B cell (primary cell): ENCODE measurements at regions not wholly inside any gene's neighbourhood (a gene's known extent, or its start where the extent isn't known, plus 50 kb on each side); places are given as distances from the start of the nearest gene placed in this dataset.

Experiments
- ATAC-seq: fragments of 200-7000 bp; cut with Tn5 transposase; one replicate; pipeline ENCODE4 v1.10.0; 2021; ENCODE audit warnings: low read depth, mild to moderate bottlenecking, moderate number of reproducible peaks, moderate library complexity
- CTCF ChIA-PET: fragments of 350-600 bp; sonication (Branson Sonifier 250); formaldehyde crosslinking; loops from one replicate; lab custom pipeline; 2021; ENCODE audit warnings: antibody characterized with exemption, inconsistent platforms; lab: Charles Lee
- POLR2A ChIA-PET: fragments of 350-600 bp; sonication (Branson Sonifier 250); formaldehyde crosslinking; loops from one replicate; lab custom pipeline; 2021; ENCODE audit warnings: antibody characterized with exemption; lab: Charles Lee
- DNase-seq: peaks from one replicate; pipeline ENCODE4 v3.0.0; 2013
- H2AFZ ChIP-seq: 2 replicates; pipeline ENCODE4 v1.6.1; 2012; ENCODE audit warnings: mild to moderate bottlenecking, low read depth, low read length; ENCODE audit not compliant: insufficient read depth, poor library complexity, severe bottlenecking
- H3K27ac ChIP-seq, 2 donors: 1 replicate in 1 of 2; 2 replicates in 1 of 2; pipeline ENCODE4 v1.5.1; 2012 to 2013; ENCODE audit warnings: low read length in 2 of 2, mild to moderate bottlenecking in 2 of 2, moderate library complexity in 1 of 2
- H3K27me3 ChIP-seq, 4 experiments: fragments of 200-600 bp in 1 of 4; sonication (generic) in 1 of 4; replicated peaks in 1 of 4; 1 replicate in 2 of 4; 2 replicates in 2 of 4; pipeline versions ENCODE4 v1.6.1 to v1.7.0; 2013 to 2016; ENCODE audit warnings: low read length in 3 of 4, mild to moderate bottlenecking in 2 of 4, mixed read lengths in 1 of 4, moderate library complexity in 1 of 4; ENCODE audit not compliant: insufficient read depth in 4 of 4, control insufficient read depth in 3 of 4; ENCODE audit errors: control extremely low read depth in 1 of 4
- H3K36me3 ChIP-seq, 2 experiments: replicated peaks in 1 of 2; 1 replicate in 1 of 2; 2 replicates in 1 of 2; pipeline versions ENCODE4 v1.6.1 to v1.7.1; 2013; ENCODE audit warnings: low read length in 1 of 2; ENCODE audit not compliant: insufficient read depth in 2 of 2, control insufficient read depth in 1 of 2; ENCODE audit errors: control extremely low read depth in 1 of 2, extremely low read depth in 1 of 2
- H3K4me1 ChIP-seq, 2 donors: fragments of 200-600 bp in 1 of 2; sonication (generic) in 1 of 2; 1 replicate in 1 of 2; 2 replicates in 1 of 2; pipeline versions ENCODE4 v1.5.1 to v1.6.1; 2013 to 2017; ENCODE audit warnings: low read length in 2 of 2; ENCODE audit not compliant: control insufficient read depth in 2 of 2, insufficient read depth in 2 of 2
- H3K4me2 ChIP-seq: replicated peaks from 2 replicates; pipeline ENCODE3; 2012; ENCODE audit warnings: mild to moderate bottlenecking, low read depth, low read length; ENCODE audit not compliant: poor library complexity, severe bottlenecking
- H3K4me3 ChIP-seq, 5 experiments: fragments of 200-600 bp in 1 of 5; sonication (generic) in 1 of 5; 1 replicate in 3 of 5; 2 replicates in 2 of 5; pipeline versions ENCODE4 v1.5.1 to v1.7.0; 2011 to 2016; ENCODE audit warnings: low read length in 4 of 5, mild to moderate bottlenecking in 4 of 5, low read depth in 2 of 5, control low read depth in 1 of 5, moderate library complexity in 1 of 5; ENCODE audit not compliant: insufficient read depth in 1 of 5; ENCODE audit errors: control extremely low read depth in 1 of 5, extremely low read depth in 1 of 5
- H3K79me2 ChIP-seq: fragments of 200-600 bp; sonication (generic); one replicate; pipeline ENCODE4 v1.6.0; 2016; ENCODE audit warnings: low read length; ENCODE audit not compliant: control insufficient read depth, insufficient read depth
- H3K9ac ChIP-seq: fragments of 200-600 bp; sonication (generic); 2 replicates; pipeline ENCODE4 v1.6.1; 2017; ENCODE audit warnings: mild to moderate bottlenecking, low read length, moderate library complexity
- H3K9me3 ChIP-seq, 3 donors: one replicate each; pipeline versions ENCODE4 v1.6.1 to v1.7.1; 2013; ENCODE audit warnings: low read length in 2 of 3; ENCODE audit not compliant: control insufficient read depth in 2 of 3, insufficient read depth in 1 of 3; ENCODE audit errors: control extremely low read depth in 1 of 3
- H4K20me1 ChIP-seq: 2 replicates; pipeline ENCODE4 v1.6.0; 2012; ENCODE audit warnings: mild to moderate bottlenecking, low read length; ENCODE audit not compliant: insufficient read depth, control insufficient read depth, poor library complexity, severe bottlenecking
- H3K27ac Mint-ChIP-seq: one replicate; pipeline ENCODE4 v1.8.0; 2021; ENCODE audit warnings: mixed read lengths
- H3K27me3 Mint-ChIP-seq: one replicate; pipeline ENCODE4 v1.8.0; 2021; ENCODE audit warnings: mixed read lengths
- H3K4me1 Mint-ChIP-seq: one replicate; pipeline ENCODE4 v1.8.0; 2021; ENCODE audit warnings: mixed read lengths
- H3K4me3 Mint-ChIP-seq: one replicate; pipeline ENCODE4 v1.8.0; 2021; ENCODE audit warnings: mixed read lengths
- H3K9me3 Mint-ChIP-seq: one replicate; pipeline ENCODE4 v1.8.0; 2022; ENCODE audit warnings: mixed read lengths; ENCODE audit not compliant: insufficient read depth
- CTCF ChIP-seq: fragments of 200-600 bp; IDR thresholded peaks from one replicate; pipeline ENCODE4 v1.8.0; 2022; ENCODE audit warnings: antibody characterized with exemption, mild to moderate bottlenecking
- EZH2 ChIP-seq: IDR thresholded peaks from 2 replicates; pipeline ENCODE4 v1.6.1; 2012; ENCODE audit warnings: borderline replicate concordance, low read depth, mild to moderate bottlenecking, moderate library complexity, low read length; ENCODE audit not compliant: insufficient read depth, poor library complexity, severe bottlenecking
- WGBS: methylation state at CpG from one replicate; pipeline ENCODE4 v1.1.5; 2013; ENCODE audit warnings: missing lambda C conversion rate; ENCODE audit not compliant: insufficient coverage; 5-methylcytosine and 5-hydroxymethylcytosine counted together
- intact Hi-C: fragments of 100-400 bp; cut with micrococcal nuclease; formaldehyde crosslinking; loops from one replicate; pipeline ENCODE4 v1.10.0; 2022

GRCh38 chr17:69908626-69909368, 166.2 kb upstream of the KCNJ16 start:
- H2AFZ ChIP-seq = no peak overlapping the region

More at GRCh38 chr17:69908626-69909368, 166.2 kb upstream of the KCNJ16 start:
- intact Hi-C loops = no loop called here
- H3K9me3 ChIP-seq = no peaks in the 10 kb centered on the region
- no peak overlapping the region for H3K27ac Mint-ChIP-seq
- H3K9me3 Mint-ChIP-seq = no peaks in the 10 kb centered on the region
- H3K4me1 ChIP-seq = no peaks in the 10 kb centered on the region
- no peak overlapping the region for H3K4me3 Mint-ChIP-seq
- no peaks in the 10 kb centered on the region for H3K27me3 ChIP-seq
- no peaks in the 10 kb centered on the region for H3K27me3 Mint-ChIP-seq
- POLR2A ChIA-PET = no interaction called here
- no peak overlapping the region for H3K4me3 ChIP-seq
- CTCF ChIA-PET = interaction anchor here (1.0 kb wide), 1 partner anchor 300 kb away, joined by 3 read pairs; no protein-coding TSS in a partner anchor
- no peak overlapping the region for H3K27ac ChIP-seq
- H3K36me3 ChIP-seq = no peaks in the 10 kb centered on the region
- no peaks in the 10 kb centered on the region for H3K79me2 ChIP-seq
- WGBS = 100% methylated on average over 1 of the region's 3 CpGs
- no peak for TF ChIP-seq EZH2
- no peak for TF ChIP-seq CTCF
- no peak overlapping the region for H3K9ac ChIP-seq
- no peak for ATAC-seq
- H4K20me1 ChIP-seq = no peaks in the 10 kb centered on the region
- no peak for DNase-seq
- H3K4me2 ChIP-seq = no peak overlapping the region
- no peaks in the 10 kb centered on the region for H3K4me1 Mint-ChIP-seq
